ENCODE measurements at regions not wholly inside any gene's neighbourhood (a gene's known extent, or its start where the extent isn't known, plus 50 kb on each side); places are given as distances from the start of the nearest gene placed in this dataset.
"Not testable (repeated sequence)": the region's sequence is repeated elsewhere in the genome, so short reads cannot be mapped to it uniquely, and the experiment has no call there.

- H3K27ac ChIP-seq (ENCODE audit: extremely low read depth, low read depth, low read length); H3K36me3 ChIP-seq (ENCODE audit: control insufficient read depth in 2 of 2, insufficient read depth in 1 of 2, low read length in 2 of 2); H3K9me3 ChIP-seq (ENCODE audit: control insufficient read depth, insufficient read depth, low read depth, low read length); H3K4me3 ChIP-seq (ENCODE audit: low read depth, low read length); H3K4me1 ChIP-seq (ENCODE audit: control insufficient read depth, insufficient read depth, low read length): not testable (repeated sequence)
- POLR2A ChIA-PET: interaction anchor here (0.7 kb wide), 1 partner anchor 347 kb away, joined by 3 read pairs; no protein-coding TSS in a partner anchor
- TF ChIP-seq ZNF610 (tag by site-specific recombination; IDR thresholded peaks at IDR 0.05; ENCODE audit: borderline replicate concordance): peak; percentile 95
- CTCF ChIA-PET: interaction anchor here (0.6 kb wide), 1 partner anchor 15 kb away, joined by 4 read pairs; no protein-coding TSS in a partner anchor
Observed at GRCh38 chr11:3445535-3445934, 66.6 kb upstream of the ZNF195 start.

- H3K36me3 ChIP-seq (ENCODE audit: control insufficient read depth in 2 of 2, insufficient read depth in 1 of 2, low read length in 2 of 2); CTCF ChIA-PET; H3K27ac ChIP-seq (ENCODE audit: extremely low read depth, low read depth, low read length); H3K4me1 ChIP-seq (ENCODE audit: control insufficient read depth, insufficient read depth, low read length); H3K4me3 ChIP-seq (ENCODE audit: low read depth, low read length); H3K9me3 ChIP-seq (ENCODE audit: control insufficient read depth, insufficient read depth, low read depth, low read length); POLR2A ChIA-PET: not testable (repeated sequence)
- TF ChIP-seq ZEB2 (tag by site-specific recombination; IDR thresholded peaks at IDR 0.05): 0 out of 2 replicates have a peak, but pooled peaks have one; percentile 4
- 0 out of 2 replicates have a peak, but pooled peaks have one; percentile 9 for TF ChIP-seq ZNF768 (tag by site-specific recombination; IDR thresholded peaks at IDR 0.05)
- 0 out of 2 replicates have a peak, but pooled peaks have one; percentile 0 for TF ChIP-seq ZNF335 (tag by site-specific recombination; conservative IDR thresholded peaks at IDR 0.05)
Observed at GRCh38 chr11:3444420-3444744, 65.4 kb upstream of the ZNF195 start.

- H3K27ac ChIP-seq (ENCODE audit: extremely low read depth, low read depth, low read length); POLR2A ChIA-PET; H3K9me3 ChIP-seq (ENCODE audit: control insufficient read depth, insufficient read depth, low read depth, low read length); H3K4me1 ChIP-seq (ENCODE audit: control insufficient read depth, insufficient read depth, low read length); H3K36me3 ChIP-seq (ENCODE audit: control insufficient read depth in 2 of 2, insufficient read depth in 1 of 2, low read length in 2 of 2); H3K4me3 ChIP-seq (ENCODE audit: low read depth, low read length); CTCF ChIA-PET: not testable (repeated sequence)
- TF ChIP-seq FEZF1 (tag by site-specific recombination; IDR thresholded peaks at IDR 0.05) (peak; percentile 12; the same call in 1 of the 2 replicates), ZNF335 (tag by site-specific recombination; conservative IDR thresholded peaks at IDR 0.05) (0 out of 2 replicates have a peak, but pooled peaks have one; percentile 16), EGR2 (tag by site-specific recombination; IDR thresholded peaks at IDR 0.05; ENCODE audit: low read depth) (0 out of 2 replicates have a peak, but pooled peaks have one; percentile 9), ZEB2 (tag by site-specific recombination; IDR thresholded peaks at IDR 0.05) (0 out of 2 replicates have a peak, but pooled peaks have one; percentile 24), SP7 (tag by site-specific recombination; IDR thresholded peaks at IDR 0.05) (0 out of 2 replicates have a peak, but pooled peaks have one; percentile 19), OSR2 (tag by site-specific recombination; IDR thresholded peaks at IDR 0.05) (peak; percentile 63), ZNF600 (tag by site-specific recombination; IDR thresholded peaks at IDR 0.05) (0 out of 2 replicates have a peak, but pooled peaks have one; percentile 13), ZNF629 (tag by site-specific recombination; IDR thresholded peaks at IDR 0.05) (peak; percentile 27; the same call in 1 of the 2 replicates), ZFHX2 (tag by site-specific recombination; conservative IDR thresholded peaks at IDR 0.05) (peak; percentile 15; the same call in 1 of the 2 replicates)
Observed at GRCh38 chr11:3443700-3444419, 64.9 kb upstream of the ZNF195 start.

- CTCF ChIA-PET; H3K36me3 ChIP-seq (ENCODE audit: control insufficient read depth in 2 of 2, insufficient read depth in 1 of 2, low read length in 2 of 2); POLR2A ChIA-PET; H3K9me3 ChIP-seq (ENCODE audit: control insufficient read depth, insufficient read depth, low read depth, low read length); H3K4me3 ChIP-seq (ENCODE audit: low read depth, low read length); H3K27ac ChIP-seq (ENCODE audit: extremely low read depth, low read depth, low read length); H3K4me1 ChIP-seq (ENCODE audit: control insufficient read depth, insufficient read depth, low read length): not testable (repeated sequence)
Observed at GRCh38 chr11:3437441-3437840, 58.5 kb upstream of the ZNF195 start.

DNA sequence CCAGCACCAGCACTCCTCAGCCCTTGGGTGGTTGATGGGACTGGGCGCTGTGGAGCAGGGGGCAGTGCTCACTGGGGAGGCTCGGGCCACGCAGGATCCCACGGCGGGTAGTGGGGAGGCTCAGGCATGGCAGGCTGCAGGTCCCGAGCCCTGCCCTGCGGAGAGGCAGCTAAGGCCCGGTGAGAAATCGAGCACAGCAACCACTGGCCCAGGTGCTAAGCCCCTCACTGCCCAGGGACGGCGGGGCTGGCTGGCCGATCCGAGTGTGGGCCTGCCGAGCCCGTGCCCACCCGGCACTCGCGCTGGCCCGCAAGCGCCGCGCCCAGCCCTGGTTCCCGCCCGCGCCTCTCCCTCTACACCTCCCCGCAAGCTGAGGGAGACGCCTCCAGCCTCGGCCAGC lies 56.0 kb upstream of the ZNF195 start:
- Histone ChIP-seq H3K4me1 (ENCODE audit: control insufficient read depth, insufficient read depth, low read length) (no peaks in the 10 kb centered on the region), H3K9me3 (ENCODE audit: control insufficient read depth, insufficient read depth, low read depth, low read length) (no peaks in the 10 kb centered on the region), H3K4me3 (ENCODE audit: low read depth, low read length) (no peak overlapping the region), H3K27ac (ENCODE audit: extremely low read depth, low read depth, low read length) (no peak overlapping the region), H3K36me3 (ENCODE audit: control insufficient read depth in 2 of 2, insufficient read depth in 1 of 2, low read length in 2 of 2) (no peaks in the 10 kb centered on the region)
- CTCF ChIA-PET: no interaction called here
- POLR2A ChIA-PET: no interaction called here
- TF ChIP-seq ZFP3 (tag by site-specific recombination; IDR thresholded peaks at IDR 0.05; ENCODE audit: low read depth) (no peak), HOXD13 (CRISPR knock-in tag; IDR thresholded peaks at IDR 0.05; ENCODE audit: borderline replicate concordance) (no peak), HOXA7 (CRISPR knock-in tag; IDR thresholded peaks at IDR 0.05; ENCODE audit: borderline replicate concordance) (no peak), KLF7 (tag by site-specific recombination; IDR thresholded peaks at IDR 0.05; ENCODE audit: borderline replicate concordance) (no peak), ZNF791 (tag by site-specific recombination; IDR thresholded peaks at IDR 0.05) (no peak), SP3 (tag by site-specific recombination; IDR thresholded peaks at IDR 0.05) (no peak), ZNF10 (tag by site-specific recombination; IDR thresholded peaks at IDR 0.05) (no peak), BCL11A (tag by site-specific recombination; IDR thresholded peaks at IDR 0.05; ENCODE audit: low read depth) (no peak), TRIM28 (IDR thresholded peaks at IDR 0.05; ENCODE audit: borderline replicate concordance, low read length) (no peak), SCRT1 (tag by site-specific recombination; IDR thresholded peaks at IDR 0.05; ENCODE audit: borderline replicate concordance) (no peak), ZNF426 (tag by site-specific recombination; IDR thresholded peaks at IDR 0.05) (no peak), ZNF548 (tag by site-specific recombination; IDR thresholded peaks at IDR 0.05) (no peak), KLF1 (tag by site-specific recombination; IDR thresholded peaks at IDR 0.05) (no peak), ZNF792 (tag by site-specific recombination; IDR thresholded peaks at IDR 0.05) (no peak)
- TF ChIP-seq, protein P1, sequence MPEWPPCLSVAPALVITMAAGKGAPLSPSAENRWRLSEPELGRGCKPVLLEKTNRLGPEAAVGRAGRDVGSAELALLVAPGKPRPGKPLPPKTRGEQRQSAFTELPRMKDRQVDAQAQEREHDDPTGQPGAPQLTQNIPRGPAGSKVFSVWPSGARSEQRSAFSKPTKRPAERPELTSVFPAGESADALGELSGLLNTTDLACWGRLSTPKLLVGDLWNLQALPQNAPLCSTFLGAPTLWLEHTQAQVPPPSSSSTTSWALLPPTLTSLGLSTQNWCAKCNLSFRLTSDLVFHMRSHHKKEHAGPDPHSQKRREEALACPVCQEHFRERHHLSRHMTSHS (tag by site-specific recombination; IDR thresholded peaks at IDR 0.05): no peak
